Omental fat pad (tissue), 3 donors: ENCODE measurements at regions not wholly inside any gene's neighbourhood (a gene's known extent, or its start where the extent isn't known, plus 50 kb on each side); places are given as distances from the start of the nearest gene placed in this dataset.
A peak's percentile ranks its signal among the peaks of the same experiment; 100 is the strongest.

ENCODE experiments used
- ATAC-seq: fragments of 150-250 bp; one replicate; pipeline ENCODE4 v1.9.1; 2016; ENCODE audit warnings: mild to moderate bottlenecking, moderate library complexity; ENCODE audit not compliant: low FRiP score
- DNase-seq: peaks from one replicate; pipeline ENCODE4 v3.0.0-alpha.2; 2019; ENCODE audit warnings: low spot score
- CTCF ChIP-seq, 3 donors: fragments of 450-650 bp; IDR thresholded peaks; one replicate each; pipeline ENCODE4 v1.5.1; 2016 to 2017; ENCODE audit warnings: antibody characterized with exemption in 3 of 3, mild to moderate bottlenecking in 3 of 3, moderate library complexity in 2 of 3

GRCh38 chr2:234674781-234675201 is 177.9 kb upstream of the ARL4C start:
- TF ChIP-seq CTCF (IDR thresholded peaks at IDR 0.05): no peak
- ATAC-seq: peak; percentile 56
- DNase-seq: no peak

GRCh38 chr2:234673961-234674759 is 177.3 kb upstream of the ARL4C start:
- ATAC-seq (no peak), DNase-seq (no peak)
- TF ChIP-seq CTCF (IDR thresholded peaks at IDR 0.05): no peak

GRCh38 chr2:234673501-234673900 is 176.6 kb upstream of the ARL4C start:
- no peak for ATAC-seq
- no peak for DNase-seq
- no peak for TF ChIP-seq CTCF (IDR thresholded peaks at IDR 0.05)

- DNase-seq (no peak), ATAC-seq (no peak)
- no peak for TF ChIP-seq CTCF (IDR thresholded peaks at IDR 0.05)
These were observed 175.7 kb upstream of the ARL4C start for GRCh38 chr2:234672498-234673150.

GRCh38 chr2:234671716-234672115 is 174.8 kb upstream of the ARL4C start:
- no peak for TF ChIP-seq CTCF (IDR thresholded peaks at IDR 0.05)
- DNase-seq (no peak), ATAC-seq (no peak)

GRCh38 chr2:234671231-234671630 is 174.3 kb upstream of the ARL4C start:
- DNase-seq (no peak), ATAC-seq (no peak)
- no peak for TF ChIP-seq CTCF (IDR thresholded peaks at IDR 0.05)

GRCh38 chr2:234670806-234671205 is 173.9 kb upstream of the ARL4C start:
- ATAC-seq: no peak
- no peak for DNase-seq
- TF ChIP-seq CTCF (IDR thresholded peaks at IDR 0.05): no peak
